ENCODE measurements at regions not wholly inside any gene's neighbourhood (a gene's known extent, or its start where the extent isn't known, plus 50 kb on each side); places are given as distances from the start of the nearest gene placed in this dataset.

DNA sequence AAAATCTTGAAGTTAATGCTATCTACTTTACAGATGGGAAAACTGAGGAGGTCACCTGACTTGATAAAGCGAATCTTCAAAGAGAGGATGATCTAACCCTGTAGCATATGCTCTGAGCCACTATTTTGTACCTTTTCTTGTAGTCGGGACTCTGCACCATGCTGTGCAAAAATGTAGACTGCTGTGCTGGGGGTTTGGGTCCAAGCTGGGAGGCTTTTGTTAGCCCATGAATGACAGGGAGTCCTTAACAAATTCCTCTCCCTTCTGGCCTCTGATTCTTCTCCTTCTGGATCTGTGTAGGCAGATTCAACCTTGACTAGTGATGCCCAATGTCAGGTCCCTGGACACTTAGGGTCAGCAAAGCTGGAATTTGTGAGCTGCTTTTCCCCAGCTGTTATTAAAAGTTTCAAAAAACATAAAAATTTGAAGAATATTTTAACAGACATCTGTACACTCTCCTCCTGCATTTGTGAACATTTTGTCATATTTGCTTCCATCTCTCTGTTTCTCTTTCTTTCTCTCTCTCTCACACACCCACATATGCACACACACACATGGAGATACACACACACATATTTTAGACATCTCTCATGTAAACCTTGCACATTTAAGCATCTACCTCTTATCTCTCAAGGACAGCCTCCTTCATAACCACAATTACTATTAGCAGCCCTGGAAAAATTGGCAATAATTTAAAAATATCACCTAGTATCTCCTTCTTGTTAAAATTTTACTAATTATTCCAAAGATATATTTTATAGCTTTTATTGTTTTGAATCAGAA, 335.0 kb upstream of the TRIB2 start:
- Histone ChIP-seq H3K4me3 (ENCODE audit: control insufficient read depth in 1 of 7, extremely low read depth in 1 of 7, insufficient read depth in 4 of 7, low read depth in 2 of 7, low read length in 6 of 7) (no peak overlapping the region), H3K27me3 (replicated peaks in 2 of 5; ENCODE audit: control insufficient read depth in 4 of 5, insufficient read depth in 5 of 5, low read length in 4 of 5) (no peaks in the 10 kb centered on the region), H3K36me3 (ENCODE audit: control insufficient read depth in 4 of 4, insufficient read depth in 4 of 4, low read length in 3 of 4) (no peaks in the 10 kb centered on the region), H3K9me3 (ENCODE audit: control extremely low read depth in 1 of 5, control insufficient read depth in 4 of 5, insufficient read depth in 2 of 5, low read depth in 1 of 5, low read length in 4 of 5) (peaks cover 0 to 4% (median 1%) of the 10 kb centered on the region in 5 experiments), H3K4me1 (ENCODE audit: control extremely low read depth in 1 of 4, control insufficient read depth in 4 of 4, insufficient read depth in 4 of 4, low read length in 3 of 4) (no peaks in the 10 kb centered on the region), H3K27ac (ENCODE audit: insufficient read depth in 1 of 2, low read depth in 1 of 2, low read length in 2 of 2, poor library complexity in 1 of 2, severe bottlenecking in 2 of 2) (no peak overlapping the region)
- 94% methylated on average over 2 of the region's 2 CpGs for WGBS (ENCODE audit: insufficient coverage)
- peak in 1 of 3 donors; percentile 26 for DNase-seq
- ChIA-PET CTCF (interaction anchor here (1.5 kb wide), 1 partner anchor 10 kb away, joined by 4 read pairs; no protein-coding TSS in a partner anchor), POLR2A (no interaction called here)

GRCh38 chr2:12382366-12382765, 334.4 kb upstream of the TRIB2 start:
- 93% methylated on average over 3 of the region's 4 CpGs for WGBS (ENCODE audit: insufficient coverage)
- Histone ChIP-seq H3K27ac (ENCODE audit: insufficient read depth in 1 of 2, low read depth in 1 of 2, low read length in 2 of 2, poor library complexity in 1 of 2, severe bottlenecking in 2 of 2) (no peak overlapping the region), H3K27me3 (replicated peaks in 2 of 5; ENCODE audit: control insufficient read depth in 4 of 5, insufficient read depth in 5 of 5, low read length in 4 of 5) (no peaks in the 10 kb centered on the region), H3K36me3 (ENCODE audit: control insufficient read depth in 4 of 4, insufficient read depth in 4 of 4, low read length in 3 of 4) (no peaks in the 10 kb centered on the region), H3K9me3 (ENCODE audit: control extremely low read depth in 1 of 5, control insufficient read depth in 4 of 5, insufficient read depth in 2 of 5, low read depth in 1 of 5, low read length in 4 of 5) (peaks cover 0 to 6% (median 2%) of the 10 kb centered on the region in 5 experiments), H3K4me1 (ENCODE audit: control extremely low read depth in 1 of 4, control insufficient read depth in 4 of 4, insufficient read depth in 4 of 4, low read length in 3 of 4) (no peaks in the 10 kb centered on the region), H3K4me3 (ENCODE audit: control insufficient read depth in 1 of 7, extremely low read depth in 1 of 7, insufficient read depth in 4 of 7, low read depth in 2 of 7, low read length in 6 of 7) (no peak overlapping the region)
- ChIA-PET CTCF (interaction anchor here (1.5 kb wide), 1 partner anchor 9 kb away, joined by 4 read pairs; no protein-coding TSS in a partner anchor), POLR2A (no interaction called here)
- DNase-seq, result no peak

DNA sequence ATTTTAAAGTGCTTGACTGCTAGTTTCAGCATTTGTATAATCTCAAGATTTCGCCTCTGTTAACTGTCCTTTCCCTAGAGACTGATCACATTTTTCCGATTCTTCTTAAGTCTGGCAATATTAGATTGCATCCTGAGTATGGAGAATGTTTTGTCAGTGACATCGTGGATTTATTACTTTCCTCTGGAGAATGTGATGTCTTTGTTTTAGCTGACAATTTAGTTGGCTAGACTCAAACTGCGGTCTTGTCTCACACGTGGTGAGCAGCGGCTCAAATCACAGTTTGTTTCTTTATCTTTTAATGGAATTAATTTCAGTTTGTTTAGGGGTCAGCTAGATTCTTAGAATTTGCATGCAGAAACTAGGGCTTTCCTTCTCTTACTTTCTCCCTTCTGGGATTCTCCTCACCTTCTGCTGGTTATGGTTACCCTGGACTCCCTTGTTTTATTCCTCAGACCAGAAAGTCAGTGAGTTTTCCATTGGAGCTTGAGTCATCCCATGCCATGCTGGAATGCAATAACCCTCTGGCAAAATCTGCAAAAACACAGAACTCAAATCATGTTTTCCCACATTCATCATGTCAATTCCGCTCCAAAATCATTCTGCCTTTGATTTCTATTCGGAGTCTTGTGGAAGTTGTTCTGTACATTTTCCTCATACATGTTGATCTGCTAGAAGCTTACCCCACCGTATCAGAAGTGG, 327.2 kb upstream of the TRIB2 start:
- DNase-seq, result no peak
- H3K27ac ChIP-seq (ENCODE audit: insufficient read depth in 1 of 2, low read depth in 1 of 2, low read length in 2 of 2, poor library complexity in 1 of 2, severe bottlenecking in 2 of 2), result no peak overlapping the region
- peaks cover 0 to 6% (median 2%) of the 10 kb centered on the region in 5 experiments for H3K9me3 ChIP-seq (ENCODE audit: control extremely low read depth in 1 of 5, control insufficient read depth in 4 of 5, insufficient read depth in 2 of 5, low read depth in 1 of 5, low read length in 4 of 5)
- H3K4me3 ChIP-seq (ENCODE audit: control insufficient read depth in 1 of 7, extremely low read depth in 1 of 7, insufficient read depth in 4 of 7, low read depth in 2 of 7, low read length in 6 of 7), result no peak overlapping the region
- CTCF ChIA-PET, result interaction anchor here (0.9 to 1.3 kb wide), 2 partner anchors 11 to 180 kb away, joined by 3 read pairs; no protein-coding TSS in a partner anchor
- H3K4me1 ChIP-seq (ENCODE audit: control extremely low read depth in 1 of 4, control insufficient read depth in 4 of 4, insufficient read depth in 4 of 4, low read length in 3 of 4), result no peaks in the 10 kb centered on the region
- peaks cover 0 to 2% (median 0%) of the 10 kb centered on the region in 5 experiments for H3K27me3 ChIP-seq (replicated peaks in 2 of 5; ENCODE audit: control insufficient read depth in 4 of 5, insufficient read depth in 5 of 5, low read length in 4 of 5)
- no peaks in the 10 kb centered on the region for H3K36me3 ChIP-seq (ENCODE audit: control insufficient read depth in 4 of 4, insufficient read depth in 4 of 4, low read length in 3 of 4)
- POLR2A ChIA-PET, result no interaction called here
- WGBS (ENCODE audit: insufficient coverage), result 95% methylated on average over 4 of the region's 9 CpGs

- Histone ChIP-seq H3K4me1 (ENCODE audit: control extremely low read depth in 1 of 4, control insufficient read depth in 4 of 4, insufficient read depth in 4 of 4, low read length in 3 of 4) (no peaks in the 10 kb centered on the region), H3K27me3 (replicated peaks in 2 of 5; ENCODE audit: control insufficient read depth in 4 of 5, insufficient read depth in 5 of 5, low read length in 4 of 5) (peaks cover 0 to 3% (median 0%) of the 10 kb centered on the region in 5 experiments), H3K4me3 (ENCODE audit: control insufficient read depth in 1 of 7, extremely low read depth in 1 of 7, insufficient read depth in 4 of 7, low read depth in 2 of 7, low read length in 6 of 7) (no peak overlapping the region), H3K27ac (ENCODE audit: insufficient read depth in 1 of 2, low read depth in 1 of 2, low read length in 2 of 2, poor library complexity in 1 of 2, severe bottlenecking in 2 of 2) (no peak overlapping the region), H3K36me3 (ENCODE audit: control insufficient read depth in 4 of 4, insufficient read depth in 4 of 4, low read length in 3 of 4) (no peaks in the 10 kb centered on the region), H3K9me3 (ENCODE audit: control extremely low read depth in 1 of 5, control insufficient read depth in 4 of 5, insufficient read depth in 2 of 5, low read depth in 1 of 5, low read length in 4 of 5) (peaks cover 0 to 3% (median 2%) of the 10 kb centered on the region in 5 experiments)
- WGBS (ENCODE audit: insufficient coverage), result 92% methylated on average over 1 of the region's 2 CpGs
- CTCF ChIA-PET, result interaction anchor here (1.0 kb wide), 1 partner anchor 9 kb away, joined by 4 read pairs; no protein-coding TSS in a partner anchor
- POLR2A ChIA-PET, result no interaction called here
- no peak for DNase-seq
Observed at GRCh38 chr2:12391116-12391515, 325.6 kb upstream of the TRIB2 start.

DNA sequence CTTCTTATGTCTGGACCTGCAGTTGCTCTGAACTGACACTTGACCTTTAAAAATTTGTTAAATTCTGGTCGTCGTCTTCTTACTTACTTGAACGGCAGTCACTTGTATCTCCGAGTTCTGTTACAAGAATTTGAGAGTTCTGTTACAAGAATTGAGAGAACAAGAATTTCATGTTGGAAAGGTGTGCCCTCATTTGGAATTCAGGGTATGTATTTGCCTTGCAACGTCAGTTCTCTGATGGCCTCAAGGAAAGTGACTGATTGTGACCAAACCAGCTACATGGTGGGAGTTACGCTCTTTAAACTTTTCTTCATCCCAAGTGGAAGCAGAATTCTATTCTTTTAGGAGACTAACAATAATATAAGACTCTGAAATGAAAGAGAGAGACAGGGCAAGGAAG, 320.0 kb upstream of the TRIB2 start:
- Histone ChIP-seq H3K4me1 (ENCODE audit: control extremely low read depth in 1 of 4, control insufficient read depth in 4 of 4, insufficient read depth in 4 of 4, low read length in 3 of 4) (no peaks in the 10 kb centered on the region), H3K27ac (ENCODE audit: insufficient read depth in 1 of 2, low read depth in 1 of 2, low read length in 2 of 2, poor library complexity in 1 of 2, severe bottlenecking in 2 of 2) (no peak overlapping the region), H3K27me3 (replicated peaks in 2 of 5; ENCODE audit: control insufficient read depth in 4 of 5, insufficient read depth in 5 of 5, low read length in 4 of 5) (peaks cover 0 to 4% (median 0%) of the 10 kb centered on the region in 5 experiments), H3K9me3 (ENCODE audit: control extremely low read depth in 1 of 5, control insufficient read depth in 4 of 5, insufficient read depth in 2 of 5, low read depth in 1 of 5, low read length in 4 of 5) (no peaks in the 10 kb centered on the region), H3K36me3 (ENCODE audit: control insufficient read depth in 4 of 4, insufficient read depth in 4 of 4, low read length in 3 of 4) (no peaks in the 10 kb centered on the region), H3K4me3 (ENCODE audit: control insufficient read depth in 1 of 7, extremely low read depth in 1 of 7, insufficient read depth in 4 of 7, low read depth in 2 of 7, low read length in 6 of 7) (no peak overlapping the region)
- CTCF ChIA-PET, result interaction anchor here (0.6 kb wide), 1 partner anchor 56 kb away, joined by 3 read pairs; no protein-coding TSS in a partner anchor
- WGBS (ENCODE audit: insufficient coverage), result 96% methylated on average over 5 of the region's 6 CpGs
- POLR2A ChIA-PET, result no interaction called here
- no peak for DNase-seq

DNA sequence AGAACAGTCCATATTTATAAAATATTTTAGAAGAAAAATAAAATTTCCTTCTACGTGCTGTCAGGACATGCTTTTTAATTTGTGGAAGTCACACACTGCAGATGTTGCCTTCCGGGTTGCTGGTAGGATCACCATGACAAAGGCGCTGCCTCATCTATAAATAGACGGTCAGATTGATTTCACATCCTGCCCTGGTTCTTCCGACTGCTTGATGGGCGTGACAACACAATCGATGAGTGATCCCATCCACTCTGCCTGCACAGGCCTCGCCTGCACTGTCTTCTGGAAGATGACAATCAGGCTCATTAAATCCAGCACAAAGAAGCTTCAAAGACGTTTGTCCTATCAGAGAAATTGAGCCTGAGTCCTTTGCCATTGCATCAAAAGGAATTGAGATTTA, 318.9 kb upstream of the TRIB2 start:
- H3K9me3 ChIP-seq (ENCODE audit: control extremely low read depth in 1 of 5, control insufficient read depth in 4 of 5, insufficient read depth in 2 of 5, low read depth in 1 of 5, low read length in 4 of 5), result peaks cover 0 to 4% (median 2%) of the 10 kb centered on the region in 5 experiments
- POLR2A ChIA-PET, result no interaction called here
- CTCF ChIA-PET, result no interaction called here

DNA sequence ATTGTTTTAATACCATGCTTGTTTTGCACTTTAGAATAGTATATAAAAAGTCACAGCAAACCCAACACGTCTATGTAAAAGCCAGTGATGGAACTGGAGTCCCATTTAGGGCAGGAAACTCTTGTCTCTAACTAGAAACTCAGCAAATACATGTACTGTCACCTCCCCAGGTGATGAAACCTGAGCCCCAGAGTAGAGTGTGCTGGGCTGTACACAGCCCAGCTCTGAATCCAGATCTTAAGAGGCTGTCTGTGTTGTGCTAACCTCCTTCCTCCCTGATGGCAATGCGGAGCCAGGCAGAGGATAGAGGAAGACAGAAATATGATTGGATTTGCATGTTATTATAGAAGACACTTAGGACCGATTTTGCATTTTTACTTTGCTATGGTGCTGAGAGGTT, 317.5 kb upstream of the TRIB2 start:
- CTCF ChIA-PET, result no interaction called here
- POLR2A ChIA-PET, result no interaction called here
- Histone ChIP-seq H3K4me1 (ENCODE audit: control extremely low read depth in 1 of 4, control insufficient read depth in 4 of 4, insufficient read depth in 4 of 4, low read length in 3 of 4) (no peaks in the 10 kb centered on the region), H3K9me3 (ENCODE audit: control extremely low read depth in 1 of 5, control insufficient read depth in 4 of 5, insufficient read depth in 2 of 5, low read depth in 1 of 5, low read length in 4 of 5) (peaks cover 0 to 8% (median 2%) of the 10 kb centered on the region in 5 experiments), H3K27me3 (replicated peaks in 2 of 5; ENCODE audit: control insufficient read depth in 4 of 5, insufficient read depth in 5 of 5, low read length in 4 of 5) (peaks cover 0 to 4% (median 0%) of the 10 kb centered on the region in 5 experiments), H3K36me3 (ENCODE audit: control insufficient read depth in 4 of 4, insufficient read depth in 4 of 4, low read length in 3 of 4) (no peaks in the 10 kb centered on the region), H3K27ac (ENCODE audit: insufficient read depth in 1 of 2, low read depth in 1 of 2, low read length in 2 of 2, poor library complexity in 1 of 2, severe bottlenecking in 2 of 2) (no peak overlapping the region), H3K4me3 (ENCODE audit: control insufficient read depth in 1 of 7, extremely low read depth in 1 of 7, insufficient read depth in 4 of 7, low read depth in 2 of 7, low read length in 6 of 7) (no peak overlapping the region)
- 100% methylated on average over 1 of the region's 3 CpGs for WGBS (ENCODE audit: insufficient coverage)
- DNase-seq, result no peak

More for the DNA sequence above, 318.9 kb upstream of the TRIB2 start:
- Histone ChIP-seq H3K4me3 (ENCODE audit: control insufficient read depth in 1 of 7, extremely low read depth in 1 of 7, insufficient read depth in 4 of 7, low read depth in 2 of 7, low read length in 6 of 7) (no peak overlapping the region), H3K4me1 (ENCODE audit: control extremely low read depth in 1 of 4, control insufficient read depth in 4 of 4, insufficient read depth in 4 of 4, low read length in 3 of 4) (no peaks in the 10 kb centered on the region), H3K36me3 (ENCODE audit: control insufficient read depth in 4 of 4, insufficient read depth in 4 of 4, low read length in 3 of 4) (no peaks in the 10 kb centered on the region), H3K27me3 (replicated peaks in 2 of 5; ENCODE audit: control insufficient read depth in 4 of 5, insufficient read depth in 5 of 5, low read length in 4 of 5) (peaks cover 0 to 4% (median 0%) of the 10 kb centered on the region in 5 experiments), H3K27ac (ENCODE audit: insufficient read depth in 1 of 2, low read depth in 1 of 2, low read length in 2 of 2, poor library complexity in 1 of 2, severe bottlenecking in 2 of 2) (no peak overlapping the region)
- DNase-seq, result no peak
- WGBS (ENCODE audit: insufficient coverage), result 91% methylated on average over 9 of the region's 9 CpGs

All from common myeloid progenitor, CD34-positive (primary cell).